Adrenal gland (tissue), 5 donors: ENCODE measurements at regions not wholly inside any gene's neighbourhood (a gene's known extent, or its start where the extent isn't known, plus 50 kb on each side); places are given as distances from the start of the nearest gene placed in this dataset.

ENCODE experiments used
- POLR2A ChIP-seq, 2 donors: fragments of 450-650 bp; IDR thresholded peaks; one replicate each; pipeline ENCODE4 v1.6.1; 2017; ENCODE audit warnings: antibody characterized with exemption in 2 of 2, mild to moderate bottlenecking in 2 of 2, moderate library complexity in 1 of 2
- TF ChIP-seq, protein P1 (sequence below), 6 experiments: fragments of 450-650 bp in 4 of 6; fragments of 200-600 bp in 2 of 6; sonication (generic) in 1 of 6; IDR thresholded peaks; 1 replicate in 5 of 6; 2 replicates in 1 of 6; pipeline versions ENCODE4 v1.5.1 to v1.8.0; 2016 to 2021; ENCODE audit warnings: antibody characterized with exemption in 6 of 6, mild to moderate bottlenecking in 2 of 6, moderate library complexity in 1 of 6
- donor health status: DM: no; HTN: no; CAD: no.

GRCh38 chr18:3384664-3385563 is 65.1 kb upstream of the TGIF1 start:
- TF ChIP-seq, protein P1, sequence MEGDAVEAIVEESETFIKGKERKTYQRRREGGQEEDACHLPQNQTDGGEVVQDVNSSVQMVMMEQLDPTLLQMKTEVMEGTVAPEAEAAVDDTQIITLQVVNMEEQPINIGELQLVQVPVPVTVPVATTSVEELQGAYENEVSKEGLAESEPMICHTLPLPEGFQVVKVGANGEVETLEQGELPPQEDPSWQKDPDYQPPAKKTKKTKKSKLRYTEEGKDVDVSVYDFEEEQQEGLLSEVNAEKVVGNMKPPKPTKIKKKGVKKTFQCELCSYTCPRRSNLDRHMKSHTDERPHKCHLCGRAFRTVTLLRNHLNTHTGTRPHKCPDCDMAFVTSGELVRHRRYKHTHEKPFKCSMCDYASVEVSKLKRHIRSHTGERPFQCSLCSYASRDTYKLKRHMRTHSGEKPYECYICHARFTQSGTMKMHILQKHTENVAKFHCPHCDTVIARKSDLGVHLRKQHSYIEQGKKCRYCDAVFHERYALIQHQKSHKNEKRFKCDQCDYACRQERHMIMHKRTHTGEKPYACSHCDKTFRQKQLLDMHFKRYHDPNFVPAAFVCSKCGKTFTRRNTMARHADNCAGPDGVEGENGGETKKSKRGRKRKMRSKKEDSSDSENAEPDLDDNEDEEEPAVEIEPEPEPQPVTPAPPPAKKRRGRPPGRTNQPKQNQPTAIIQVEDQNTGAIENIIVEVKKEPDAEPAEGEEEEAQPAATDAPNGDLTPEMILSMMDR (IDR thresholded peaks at IDR 0.05): no peak
- no peak for TF ChIP-seq POLR2A (IDR thresholded peaks at IDR 0.05)
